Kidney epithelial cell (primary cell): ENCODE measurements at regions not wholly inside any gene's neighbourhood (a gene's known extent, or its start where the extent isn't known, plus 50 kb on each side); places are given as distances from the start of the nearest gene placed in this dataset.

ENCODE experiments used
- DNase-seq: peaks from one replicate; pipeline ENCODE4 v3.0.0-alpha.2; 2010; ENCODE audit warnings: low read depth
- H3K27me3 ChIP-seq: 2 replicates; pipeline ENCODE4 v1.6.0; 2011; ENCODE audit warnings: low read length; ENCODE audit not compliant: control insufficient read depth, insufficient read depth
- H3K36me3 ChIP-seq: 2 replicates; pipeline ENCODE4 v1.5.1; 2011; ENCODE audit warnings: low read length; ENCODE audit not compliant: control insufficient read depth, insufficient read depth
- H3K4me3 ChIP-seq: 2 replicates; pipeline ENCODE4 v1.5.1; 2011; ENCODE audit warnings: low read depth, mild to moderate bottlenecking, control low read depth, low read length
- TF ChIP-seq, protein P1 (sequence below): IDR thresholded peaks from 2 replicates; pipeline ENCODE4 v1.5.1; 2011; ENCODE audit warnings: mild to moderate bottlenecking, moderate library complexity, low read length, control low read depth, inconsistent platforms; ENCODE audit not compliant: insufficient read depth, poor library complexity, severe bottlenecking

DNA sequence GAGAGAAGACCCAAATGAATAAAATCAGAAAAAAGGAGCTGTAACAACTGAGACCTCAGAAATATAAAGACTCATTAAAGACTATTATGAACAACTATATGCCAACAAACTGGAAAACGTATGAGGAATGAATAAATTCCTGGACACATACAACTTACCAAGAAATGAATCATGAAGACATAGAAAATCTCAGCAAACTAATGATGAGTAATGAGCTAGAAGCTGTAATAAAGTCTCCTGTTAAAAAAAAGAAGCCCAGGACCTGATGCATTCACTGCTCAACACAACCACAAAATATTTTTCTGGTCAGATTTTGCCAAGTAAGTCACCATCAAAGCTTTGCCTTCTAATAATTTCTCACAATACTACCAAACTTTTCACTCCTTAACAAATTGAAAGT, 666.7 kb downstream of the LRRC70 start:
- H3K27me3 ChIP-seq, result no peaks in the 10 kb centered on the region
- TF ChIP-seq, protein P1, sequence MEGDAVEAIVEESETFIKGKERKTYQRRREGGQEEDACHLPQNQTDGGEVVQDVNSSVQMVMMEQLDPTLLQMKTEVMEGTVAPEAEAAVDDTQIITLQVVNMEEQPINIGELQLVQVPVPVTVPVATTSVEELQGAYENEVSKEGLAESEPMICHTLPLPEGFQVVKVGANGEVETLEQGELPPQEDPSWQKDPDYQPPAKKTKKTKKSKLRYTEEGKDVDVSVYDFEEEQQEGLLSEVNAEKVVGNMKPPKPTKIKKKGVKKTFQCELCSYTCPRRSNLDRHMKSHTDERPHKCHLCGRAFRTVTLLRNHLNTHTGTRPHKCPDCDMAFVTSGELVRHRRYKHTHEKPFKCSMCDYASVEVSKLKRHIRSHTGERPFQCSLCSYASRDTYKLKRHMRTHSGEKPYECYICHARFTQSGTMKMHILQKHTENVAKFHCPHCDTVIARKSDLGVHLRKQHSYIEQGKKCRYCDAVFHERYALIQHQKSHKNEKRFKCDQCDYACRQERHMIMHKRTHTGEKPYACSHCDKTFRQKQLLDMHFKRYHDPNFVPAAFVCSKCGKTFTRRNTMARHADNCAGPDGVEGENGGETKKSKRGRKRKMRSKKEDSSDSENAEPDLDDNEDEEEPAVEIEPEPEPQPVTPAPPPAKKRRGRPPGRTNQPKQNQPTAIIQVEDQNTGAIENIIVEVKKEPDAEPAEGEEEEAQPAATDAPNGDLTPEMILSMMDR, result no peak
- no peak overlapping the region for H3K4me3 ChIP-seq
- DNase-seq, result no peak
- no peaks in the 10 kb centered on the region for H3K36me3 ChIP-seq

- TF ChIP-seq, protein P1, result no peak
- Histone ChIP-seq H3K4me3 (no peak overlapping the region), H3K27me3 (no peaks in the 10 kb centered on the region), H3K36me3 (no peaks in the 10 kb centered on the region)
- no peak for DNase-seq
These were observed 661.6 kb downstream of the LRRC70 start for GRCh38 chr5:63240063-63240755.

DNA sequence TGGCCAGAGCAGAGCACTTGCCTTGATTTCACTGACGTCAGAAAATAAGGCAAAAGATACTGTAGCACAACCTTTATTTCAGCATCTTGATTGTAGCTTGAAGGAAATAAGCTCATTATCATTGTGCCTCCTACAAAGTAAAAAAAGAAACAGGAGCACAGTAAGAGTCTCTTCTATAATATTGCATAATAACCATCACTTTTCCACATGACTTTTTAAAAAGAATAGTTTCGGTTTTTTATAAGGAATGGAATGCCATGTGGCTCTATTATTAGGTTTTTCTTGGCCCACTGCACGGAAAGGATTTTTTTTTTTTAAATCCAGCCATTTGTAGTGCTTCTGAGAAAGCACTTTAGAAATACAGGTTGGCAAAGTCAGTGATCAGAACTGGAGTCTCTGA, 655.3 kb downstream of the LRRC70 start:
- Histone ChIP-seq H3K4me3 (no peak overlapping the region), H3K36me3 (no peaks in the 10 kb centered on the region), H3K27me3 (no peaks in the 10 kb centered on the region)
- TF ChIP-seq, protein P1, result no peak
- no peak for DNase-seq

DNA sequence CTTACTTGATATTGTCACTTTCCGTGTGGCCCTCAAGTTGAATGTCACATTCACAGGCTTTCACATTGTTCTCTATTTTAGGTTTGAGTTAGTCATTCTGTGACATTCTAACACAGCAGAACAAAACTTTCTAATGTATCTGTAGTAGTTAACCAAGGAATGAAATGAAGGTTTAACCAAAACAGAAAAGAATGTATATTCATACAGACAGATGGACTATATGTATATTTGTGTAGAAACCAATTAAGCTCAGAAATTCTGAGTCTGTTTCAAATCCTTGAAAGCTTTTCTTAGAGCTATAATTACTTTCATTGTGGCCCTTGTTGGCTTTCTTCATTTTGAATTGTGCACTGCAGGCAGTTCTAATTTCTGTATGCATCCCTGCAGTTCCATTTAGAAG, 654.7 kb downstream of the LRRC70 start:
- no peak overlapping the region for H3K4me3 ChIP-seq
- no peak for DNase-seq
- H3K36me3 ChIP-seq, result no peaks in the 10 kb centered on the region
- TF ChIP-seq, protein P1, result no peak
- H3K27me3 ChIP-seq, result no peaks in the 10 kb centered on the region

DNA sequence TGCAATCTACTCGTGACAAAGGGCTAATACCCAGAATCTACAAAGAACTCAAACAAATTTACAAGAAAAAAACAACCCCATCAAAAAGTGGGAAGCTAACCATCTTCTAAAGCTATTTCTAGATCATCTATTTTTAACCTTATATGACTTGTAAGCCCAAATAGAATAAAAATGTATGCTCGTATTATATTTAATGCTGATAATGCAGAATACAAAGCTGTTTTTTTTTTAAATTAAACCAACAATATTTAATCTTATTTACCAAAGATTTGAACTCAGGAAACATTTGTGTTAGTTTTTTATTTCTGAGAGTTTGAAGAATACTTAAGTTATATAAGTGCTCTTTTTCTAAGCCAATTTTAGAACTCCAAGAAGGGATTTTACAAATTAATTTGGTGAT, 652.1 kb downstream of the LRRC70 start:
- H3K4me3 ChIP-seq, result no peak overlapping the region
- no peaks in the 10 kb centered on the region for H3K36me3 ChIP-seq
- no peaks in the 10 kb centered on the region for H3K27me3 ChIP-seq
- TF ChIP-seq, protein P1, result no peak
- no peak for DNase-seq

GRCh38 chr5:63228154-63228553, 649.5 kb downstream of the LRRC70 start:
- no peak for DNase-seq

More at GRCh38 chr5:63228154-63228553, 649.5 kb downstream of the LRRC70 start:
- H3K4me3 ChIP-seq, result no peak overlapping the region
- H3K36me3 ChIP-seq, result no peaks in the 10 kb centered on the region
- TF ChIP-seq, protein P1, result no peak
- H3K27me3 ChIP-seq, result no peaks in the 10 kb centered on the region
